GM23338 (cell line): ENCODE measurements at regions not wholly inside any gene's neighbourhood (a gene's known extent, or its start where the extent isn't known, plus 50 kb on each side); places are given as distances from the start of the nearest gene placed in this dataset.

Experiments
- ATAC-seq: fragments of 200-7000 bp; cut with Tn5 transposase; 3 replicates; pipeline ENCODE4 v1.9.1; 2020
- DNase-seq: peaks from one replicate; pipeline ENCODE4 v3.0.0-alpha.2; 2015; ENCODE audit warnings: low spot score
- H2AFZ ChIP-seq: fragments of 200-600 bp; sonication (generic); 2 replicates; pipeline ENCODE4 v1.8.0; 2016; ENCODE audit warnings: antibody characterized with exemption, mild to moderate bottlenecking, moderate library complexity
- H3F3A ChIP-seq: fragments of 200-600 bp; sonication (generic); replicated peaks from 2 replicates; pipeline ENCODE4 v1.8.0; 2017; ENCODE audit warnings: antibody characterized with exemption, mixed run types, low read depth
- H3K27ac ChIP-seq: fragments of 200-600 bp; sonication (generic); 2 replicates; pipeline ENCODE4 v1.6.1; 2016; ENCODE audit warnings: low read depth
- H3K27me3 ChIP-seq: fragments of 200-600 bp; sonication (generic); 2 replicates; pipeline ENCODE4 v1.8.0; 2016; ENCODE audit warnings: mild to moderate bottlenecking, mixed run types, moderate library complexity; ENCODE audit not compliant: insufficient read depth
- H3K36me3 ChIP-seq: fragments of 200-600 bp; sonication (generic); 2 replicates; pipeline ENCODE4 v1.8.0; 2016; ENCODE audit warnings: mild to moderate bottlenecking; ENCODE audit not compliant: insufficient read depth
- H3K4me1 ChIP-seq: fragments of 200-600 bp; sonication (generic); 2 replicates; pipeline ENCODE4 v1.8.0; 2016; ENCODE audit warnings: mild to moderate bottlenecking, moderate library complexity; ENCODE audit not compliant: insufficient read depth
- H3K4me2 ChIP-seq: fragments of 200-600 bp; sonication (generic); 2 replicates; pipeline ENCODE4 v1.7.1; 2017; ENCODE audit warnings: mixed run types
- H3K4me3 ChIP-seq: fragments of 200-600 bp; sonication (generic); 2 replicates; pipeline ENCODE4 v1.6.1; 2016; ENCODE audit warnings: mixed run types
- H3K79me2 ChIP-seq: fragments of 200-600 bp; sonication (generic); replicated peaks from 2 replicates; pipeline ENCODE4 v1.8.0; 2017; ENCODE audit warnings: mild to moderate bottlenecking; ENCODE audit not compliant: insufficient read depth
- H3K9me2 ChIP-seq: fragments of 200-600 bp; sonication (generic); 2 replicates; pipeline ENCODE4 v1.8.0; 2017; ENCODE audit not compliant: insufficient read depth
- H4K20me1 ChIP-seq: fragments of 200-600 bp; sonication (generic); replicated peaks from 2 replicates; pipeline ENCODE4 v1.8.0; 2017; ENCODE audit warnings: mild to moderate bottlenecking; ENCODE audit not compliant: insufficient read depth
- H3K27ac Mint-ChIP-seq: 2 replicates; pipeline ENCODE4 v1.8.0; 2020; ENCODE audit warnings: inconsistent platforms, mild to moderate bottlenecking, moderate library complexity, mixed read lengths
- H3K27me3 Mint-ChIP-seq: 3 replicates; pipeline ENCODE4 v1.8.0; 2022; ENCODE audit warnings: low read depth, mild to moderate bottlenecking, moderate library complexity, mixed read lengths, inconsistent platforms; ENCODE audit not compliant: insufficient read depth, poor library complexity
- H3K36me3 Mint-ChIP-seq: 3 replicates; pipeline ENCODE4 v1.8.0; 2021; ENCODE audit warnings: low read depth, mild to moderate bottlenecking, inconsistent platforms, moderate library complexity, mixed read lengths
- H3K4me1 Mint-ChIP-seq: 3 replicates; pipeline ENCODE4 v1.8.0; 2020; ENCODE audit warnings: mild to moderate bottlenecking, inconsistent platforms, mixed read lengths
- H3K4me3 Mint-ChIP-seq: 3 replicates; pipeline ENCODE4 v1.8.0; 2021; ENCODE audit warnings: moderate library complexity, mild to moderate bottlenecking, inconsistent platforms, mixed read lengths
- H3K9me3 Mint-ChIP-seq: 3 replicates; pipeline ENCODE4 v1.8.0; 2020; ENCODE audit warnings: moderate library complexity, mild to moderate bottlenecking, inconsistent platforms, mixed read lengths
- CREB1 ChIP-seq: fragments of 250-450 bp; sonication (Bioruptor Pico); IDR thresholded peaks from 2 replicates; pipeline ENCODE4 v1.5.0; 2020; ENCODE audit warnings: low read depth, mild to moderate bottlenecking, moderate library complexity
- EZH2 ChIP-seq: fragments of 200-600 bp; sonication (generic); IDR thresholded peaks from one replicate; pipeline ENCODE4 v1.8.0; 2017; ENCODE audit warnings: antibody characterized with exemption, mild to moderate bottlenecking, low read depth; ENCODE audit not compliant: unreplicated experiment
- EZH2phosphoT487 ChIP-seq: fragments of 200-600 bp; sonication (generic); IDR thresholded peaks from one replicate; pipeline ENCODE4 v1.8.1; 2018; ENCODE audit warnings: antibody characterized with exemption; ENCODE audit not compliant: unreplicated experiment
- JUNB ChIP-seq: IDR thresholded peaks from one replicate; pipeline ENCODE4 v1.6.1; 2016; ENCODE audit warnings: antibody characterized with exemption; ENCODE audit not compliant: unreplicated experiment
- NANOG ChIP-seq: IDR thresholded peaks from 2 replicates; pipeline ENCODE4 v1.6.1; 2016; ENCODE audit warnings: antibody characterized with exemption, borderline replicate concordance
- POLR2AphosphoS5 ChIP-seq: IDR thresholded peaks from 2 replicates; pipeline ENCODE4 v1.6.1; 2016; ENCODE audit warnings: antibody characterized with exemption, low read depth
- REST ChIP-seq: IDR thresholded peaks from one replicate; pipeline ENCODE4 v1.6.1; 2018; ENCODE audit warnings: antibody characterized with exemption; ENCODE audit not compliant: unreplicated experiment
- STAT1 ChIP-seq: IDR thresholded peaks from one replicate; pipeline ENCODE4 v1.6.1; 2016; ENCODE audit warnings: antibody characterized with exemption; ENCODE audit not compliant: unreplicated experiment
- ZNF114 ChIP-seq: fragments of 250-450 bp; sonication (Bioruptor Pico); IDR thresholded peaks from 2 replicates; pipeline ENCODE4 v1.5.0; 2020; ENCODE audit warnings: mild to moderate bottlenecking, moderate library complexity
- ZNF331 ChIP-seq: fragments of 250-450 bp; sonication (Bioruptor Pico); IDR thresholded peaks from 2 replicates; pipeline ENCODE4 v1.5.0; 2020; ENCODE audit warnings: low read depth, mild to moderate bottlenecking, moderate library complexity
- TF ChIP-seq, protein P1 (sequence below), 2 experiments: fragments of 200-600 bp in 1 of 2; sonication (generic) in 1 of 2; conservative IDR thresholded peaks; 2 replicates each; pipeline versions ENCODE4 v1.5.1 to v1.6.1; 2016 to 2017; ENCODE audit warnings: antibody characterized with exemption in 2 of 2, low read depth in 2 of 2, mild to moderate bottlenecking in 2 of 2, moderate library complexity in 1 of 2
- TF ChIP-seq, protein P2 (sequence below): IDR thresholded peaks from 2 replicates; pipeline ENCODE4 v1.6.1; 2016; ENCODE audit warnings: antibody characterized with exemption

DNA sequence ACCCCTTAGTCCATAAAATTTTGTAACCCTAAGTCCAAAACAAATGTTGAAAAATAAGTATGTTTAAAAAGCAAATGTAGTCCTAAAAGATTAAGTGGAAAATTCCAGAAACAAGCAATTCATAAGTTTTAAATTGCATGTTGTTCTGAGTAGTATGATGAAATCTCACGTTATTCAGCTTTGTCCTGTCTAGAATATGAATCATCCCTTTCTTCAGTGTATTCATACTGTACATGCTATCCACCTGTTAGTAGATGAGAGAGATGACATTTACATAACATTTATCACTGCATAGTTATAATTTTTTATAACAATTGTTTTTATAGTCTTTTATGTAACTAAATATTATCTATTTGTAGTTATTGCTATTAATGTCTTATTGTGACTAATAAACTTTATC is 622.3 kb upstream of the CHORDC1 start (continued):
- TF ChIP-seq REST = no peak

DNA sequence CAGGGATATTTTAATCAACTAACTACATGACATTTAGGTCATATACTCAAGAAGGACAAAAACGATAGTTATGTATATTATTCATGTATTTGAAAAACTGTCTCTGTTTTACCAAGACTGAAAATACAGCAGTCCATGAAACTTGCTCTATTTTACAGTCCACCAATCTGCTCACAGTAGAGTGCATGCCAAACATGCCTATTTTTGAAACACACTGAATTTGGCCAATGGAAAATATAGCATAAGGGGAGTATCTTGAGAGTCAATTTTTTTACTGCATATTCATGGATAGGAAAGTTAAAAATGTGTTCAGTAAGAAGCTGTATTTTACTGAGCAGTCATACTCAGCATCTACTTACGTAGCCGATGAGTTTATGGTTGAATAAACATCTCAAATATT is 621.2 kb upstream of the CHORDC1 start:
- no peak overlapping the region for H2AFZ ChIP-seq
- no peak for TF ChIP-seq JUNB
- no peak for TF ChIP-seq REST
- no peak for TF ChIP-seq EZH2
- TF ChIP-seq CREB1 (CRISPR knock-in tag) = no peak
- no peak for TF ChIP-seq POLR2AphosphoS5
- TF ChIP-seq STAT1 = no peak
- TF ChIP-seq, protein P1, sequence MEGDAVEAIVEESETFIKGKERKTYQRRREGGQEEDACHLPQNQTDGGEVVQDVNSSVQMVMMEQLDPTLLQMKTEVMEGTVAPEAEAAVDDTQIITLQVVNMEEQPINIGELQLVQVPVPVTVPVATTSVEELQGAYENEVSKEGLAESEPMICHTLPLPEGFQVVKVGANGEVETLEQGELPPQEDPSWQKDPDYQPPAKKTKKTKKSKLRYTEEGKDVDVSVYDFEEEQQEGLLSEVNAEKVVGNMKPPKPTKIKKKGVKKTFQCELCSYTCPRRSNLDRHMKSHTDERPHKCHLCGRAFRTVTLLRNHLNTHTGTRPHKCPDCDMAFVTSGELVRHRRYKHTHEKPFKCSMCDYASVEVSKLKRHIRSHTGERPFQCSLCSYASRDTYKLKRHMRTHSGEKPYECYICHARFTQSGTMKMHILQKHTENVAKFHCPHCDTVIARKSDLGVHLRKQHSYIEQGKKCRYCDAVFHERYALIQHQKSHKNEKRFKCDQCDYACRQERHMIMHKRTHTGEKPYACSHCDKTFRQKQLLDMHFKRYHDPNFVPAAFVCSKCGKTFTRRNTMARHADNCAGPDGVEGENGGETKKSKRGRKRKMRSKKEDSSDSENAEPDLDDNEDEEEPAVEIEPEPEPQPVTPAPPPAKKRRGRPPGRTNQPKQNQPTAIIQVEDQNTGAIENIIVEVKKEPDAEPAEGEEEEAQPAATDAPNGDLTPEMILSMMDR (conservative IDR thresholded peaks at IDR 0.05; ENCODE audit: low read depth in 2 of 2) = no peak
- TF ChIP-seq ZNF114 (CRISPR knock-in tag) = no peak
- TF ChIP-seq, protein P2, sequence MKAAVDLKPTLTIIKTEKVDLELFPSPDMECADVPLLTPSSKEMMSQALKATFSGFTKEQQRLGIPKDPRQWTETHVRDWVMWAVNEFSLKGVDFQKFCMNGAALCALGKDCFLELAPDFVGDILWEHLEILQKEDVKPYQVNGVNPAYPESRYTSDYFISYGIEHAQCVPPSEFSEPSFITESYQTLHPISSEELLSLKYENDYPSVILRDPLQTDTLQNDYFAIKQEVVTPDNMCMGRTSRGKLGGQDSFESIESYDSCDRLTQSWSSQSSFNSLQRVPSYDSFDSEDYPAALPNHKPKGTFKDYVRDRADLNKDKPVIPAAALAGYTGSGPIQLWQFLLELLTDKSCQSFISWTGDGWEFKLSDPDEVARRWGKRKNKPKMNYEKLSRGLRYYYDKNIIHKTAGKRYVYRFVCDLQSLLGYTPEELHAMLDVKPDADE = no peak
- TF ChIP-seq EZH2phosphoT487 = no peak
- TF ChIP-seq NANOG = no peak
- no peak for TF ChIP-seq ZNF331

More for the DNA sequence above, 621.2 kb upstream of the CHORDC1 start:
- no peaks in the 10 kb centered on the region for H3F3A ChIP-seq
- H3K4me1 ChIP-seq = peaks cover 13% of the 10 kb centered on the region
- no peak overlapping the region for H3K4me3 Mint-ChIP-seq
- no peaks in the 10 kb centered on the region for H3K27me3 Mint-ChIP-seq
- H3K4me1 Mint-ChIP-seq = peaks cover 5% of the 10 kb centered on the region; the same call in 2 of the 3 replicates
- H3K79me2 ChIP-seq = no peaks in the 10 kb centered on the region
- H3K9me2 ChIP-seq = no peaks in the 10 kb centered on the region
- no peaks in the 10 kb centered on the region for H3K9me3 Mint-ChIP-seq
- ATAC-seq = no peak
- no peak overlapping the region for H3K27ac Mint-ChIP-seq
- no peak overlapping the region for H3K4me3 ChIP-seq
- no peaks in the 10 kb centered on the region for H3K27me3 ChIP-seq
- no peaks in the 10 kb centered on the region for H4K20me1 ChIP-seq
- no peak overlapping the region for H3K27ac ChIP-seq
- H3K36me3 ChIP-seq = no peaks in the 10 kb centered on the region
- no peak for DNase-seq
- no peaks in the 10 kb centered on the region for H3K36me3 Mint-ChIP-seq
- H3K4me2 ChIP-seq = no peak overlapping the region
